Liver (tissue), 8 donors: ENCODE measurements at regions not wholly inside any gene's neighbourhood (a gene's known extent, or its start where the extent isn't known, plus 50 kb on each side); places are given as distances from the start of the nearest gene placed in this dataset.

ENCODE experiments used
- DNase-seq: peaks from one replicate; pipeline ENCODE4 v3.0.0-alpha.2; 2017; ENCODE audit warnings: low spot score
- H3K27ac ChIP-seq, 2 donors: one replicate each; pipeline ENCODE4 v1.7.0; 2013; ENCODE audit warnings: inconsistent platforms in 2 of 2, low read length in 2 of 2, control low read depth in 1 of 2, low read depth in 1 of 2, mild to moderate bottlenecking in 1 of 2
- H3K27me3 ChIP-seq, 4 donors: one replicate each; pipeline versions ENCODE4 v1.6.1 to v1.7.0; 2013; ENCODE audit warnings: low read length in 3 of 4, inconsistent platforms in 1 of 4, mild to moderate bottlenecking in 1 of 4, moderate library complexity in 1 of 4; ENCODE audit not compliant: control insufficient read depth in 4 of 4, insufficient read depth in 4 of 4
- H3K36me3 ChIP-seq, 4 donors: one replicate each; pipeline versions ENCODE4 v1.6.1 to v1.7.0; 2013; ENCODE audit warnings: low read length in 3 of 4, mild to moderate bottlenecking in 3 of 4, low read depth in 1 of 4, moderate library complexity in 1 of 4; ENCODE audit not compliant: control insufficient read depth in 4 of 4, insufficient read depth in 3 of 4
- H3K4me1 ChIP-seq, 4 donors: one replicate each; pipeline versions ENCODE4 v1.6.1 to v1.7.0; 2013; ENCODE audit warnings: low read length in 3 of 4, mild to moderate bottlenecking in 3 of 4, moderate library complexity in 1 of 4; ENCODE audit not compliant: control insufficient read depth in 4 of 4, insufficient read depth in 4 of 4
- H3K4me3 ChIP-seq, 3 donors: one replicate each; pipeline versions ENCODE4 v1.6.1 to v1.7.0; 2013; ENCODE audit warnings: low read length in 3 of 3, control low read depth in 1 of 3, low read depth in 1 of 3, mild to moderate bottlenecking in 1 of 3
- H3K9ac ChIP-seq, 2 donors: one replicate each; pipeline ENCODE4 v1.7.0; 2013; ENCODE audit warnings: low read length in 2 of 2, mild to moderate bottlenecking in 2 of 2, moderate library complexity in 2 of 2, control low read depth in 1 of 2, low read depth in 1 of 2
- H3K9me3 ChIP-seq, 4 donors: one replicate each; pipeline versions ENCODE4 v1.6.1 to v1.7.0; 2013; ENCODE audit warnings: low read length in 3 of 4; ENCODE audit not compliant: control insufficient read depth in 4 of 4
- EGR1 ChIP-seq, 2 donors: IDR thresholded peaks; 2 replicates each; pipeline ENCODE4 v1.6.1; 2016 to 2018; ENCODE audit warnings: antibody characterized with exemption in 2 of 2, low read depth in 2 of 2
- FOXA2 ChIP-seq: IDR thresholded peaks from 2 replicates; pipeline ENCODE4 v1.6.1; 2016; ENCODE audit warnings: antibody characterized with exemption
- GABPA ChIP-seq, 2 donors: IDR thresholded peaks in 1 of 2; conservative IDR thresholded peaks in 1 of 2; 2 replicates each; pipeline ENCODE4 v1.6.1; 2016; ENCODE audit warnings: antibody characterized with exemption in 2 of 2, mild to moderate bottlenecking in 1 of 2, moderate library complexity in 1 of 2
- HNF4A ChIP-seq, 2 donors: conservative IDR thresholded peaks; 2 replicates each; pipeline ENCODE4 v1.6.1; 2016; ENCODE audit warnings: antibody characterized with exemption in 2 of 2, mild to moderate bottlenecking in 2 of 2
- JUND ChIP-seq, 2 donors: IDR thresholded peaks; 2 replicates each; pipeline ENCODE4 v1.6.1; 2016; ENCODE audit warnings: antibody characterized with exemption in 2 of 2
- NR2F2 ChIP-seq: IDR thresholded peaks from 2 replicates; pipeline ENCODE4 v1.6.1; 2016; ENCODE audit warnings: antibody characterized with exemption
- RAD21 ChIP-seq, 2 donors: IDR thresholded peaks; 2 replicates each; pipeline ENCODE4 v1.6.1; 2016; ENCODE audit warnings: antibody characterized with exemption in 2 of 2, mild to moderate bottlenecking in 2 of 2
- SP1 ChIP-seq: IDR thresholded peaks from 2 replicates; pipeline ENCODE4 v1.6.1; 2018; ENCODE audit warnings: antibody characterized with exemption, mild to moderate bottlenecking
- TAF1 ChIP-seq: conservative IDR thresholded peaks from 2 replicates; pipeline ENCODE4 v1.6.1; 2016; ENCODE audit warnings: antibody characterized with exemption, mild to moderate bottlenecking
- YY1 ChIP-seq: IDR thresholded peaks from 2 replicates; pipeline ENCODE4 v1.6.1; 2016; ENCODE audit warnings: antibody characterized with exemption, mild to moderate bottlenecking
- WGBS: extraction: QIAGEN DNeasy Blood & Tissue Kit; methylation state at CpG from one replicate; pipeline ENCODE4 v1.1.7; 2013; 5-methylcytosine and 5-hydroxymethylcytosine counted together
- TF ChIP-seq, protein P1 (sequence below): IDR thresholded peaks from 2 replicates; pipeline ENCODE4 v1.6.1; 2016; ENCODE audit warnings: antibody characterized with exemption
- TF ChIP-seq, protein P2 (sequence below): IDR thresholded peaks from 2 replicates; pipeline ENCODE4 v1.6.1; 2016; ENCODE audit warnings: antibody characterized with exemption, mild to moderate bottlenecking
- TF ChIP-seq, protein P3 (sequence below): fragments of 150-350 bp; IDR thresholded peaks from 2 replicates; pipeline ENCODE4 v1.5.1; 2017; ENCODE audit warnings: improper control_type of control experiment, low read depth, low read length; ENCODE audit not compliant: missing input control
- TF ChIP-seq, protein P4 (sequence below): IDR thresholded peaks from 2 replicates; pipeline ENCODE4 v1.6.1; 2016; ENCODE audit warnings: antibody characterized with exemption
- donor health status: healthy.
- donor health status: healthy.
- donor health status: healthy.
- donor health status: healthy.
- donor health status: healthy.

DNA sequence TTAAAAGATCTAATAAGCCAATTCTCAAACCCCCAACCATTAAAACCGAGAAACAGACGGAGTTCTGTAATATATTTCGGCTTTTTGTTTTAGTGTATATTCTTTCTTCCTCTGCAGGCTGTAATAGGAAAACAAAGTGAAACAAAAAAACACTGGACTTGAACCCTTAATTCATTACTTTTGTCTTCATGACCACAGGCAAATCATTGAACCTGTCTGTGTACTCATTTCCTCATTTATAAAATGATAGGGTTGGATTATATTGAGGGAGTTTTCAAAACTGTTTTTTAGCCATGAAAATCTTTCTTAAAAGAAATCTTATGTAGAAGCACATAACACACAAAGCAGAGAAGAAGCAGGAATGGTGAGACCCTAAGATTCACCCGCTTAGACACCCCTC is 278.8 kb downstream of the CD83 start:
- no peak overlapping the region for H3K4me3 ChIP-seq
- H3K27me3 ChIP-seq, result no peaks in the 10 kb centered on the region
- whole genome bisulfite sequencing, result 93% methylated on average over 4 of the region's 4 CpGs
- H3K9ac ChIP-seq, result no peak overlapping the region
- no peaks in the 10 kb centered on the region for H3K9me3 ChIP-seq
- no peak for TF ChIP-seq YY1
- TF ChIP-seq EGR1 (IDR thresholded peaks at IDR 0.05; ENCODE audit: low read depth in 2 of 2), result no peak
- TF ChIP-seq, protein P1, sequence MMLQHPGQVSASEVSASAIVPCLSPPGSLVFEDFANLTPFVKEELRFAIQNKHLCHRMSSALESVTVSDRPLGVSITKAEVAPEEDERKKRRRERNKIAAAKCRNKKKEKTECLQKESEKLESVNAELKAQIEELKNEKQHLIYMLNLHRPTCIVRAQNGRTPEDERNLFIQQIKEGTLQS, result no peak
- TF ChIP-seq RAD21 (IDR thresholded peaks at IDR 0.05), result no peak
- TF ChIP-seq SP1, result no peak
- no peak overlapping the region for H3K27ac ChIP-seq
- H3K4me1 ChIP-seq, result peaks cover 0 to 6% (median 2%) of the 10 kb centered on the region in 4 donors
- DNase-seq, result no peak
- no peaks in the 10 kb centered on the region for H3K36me3 ChIP-seq

DNA sequence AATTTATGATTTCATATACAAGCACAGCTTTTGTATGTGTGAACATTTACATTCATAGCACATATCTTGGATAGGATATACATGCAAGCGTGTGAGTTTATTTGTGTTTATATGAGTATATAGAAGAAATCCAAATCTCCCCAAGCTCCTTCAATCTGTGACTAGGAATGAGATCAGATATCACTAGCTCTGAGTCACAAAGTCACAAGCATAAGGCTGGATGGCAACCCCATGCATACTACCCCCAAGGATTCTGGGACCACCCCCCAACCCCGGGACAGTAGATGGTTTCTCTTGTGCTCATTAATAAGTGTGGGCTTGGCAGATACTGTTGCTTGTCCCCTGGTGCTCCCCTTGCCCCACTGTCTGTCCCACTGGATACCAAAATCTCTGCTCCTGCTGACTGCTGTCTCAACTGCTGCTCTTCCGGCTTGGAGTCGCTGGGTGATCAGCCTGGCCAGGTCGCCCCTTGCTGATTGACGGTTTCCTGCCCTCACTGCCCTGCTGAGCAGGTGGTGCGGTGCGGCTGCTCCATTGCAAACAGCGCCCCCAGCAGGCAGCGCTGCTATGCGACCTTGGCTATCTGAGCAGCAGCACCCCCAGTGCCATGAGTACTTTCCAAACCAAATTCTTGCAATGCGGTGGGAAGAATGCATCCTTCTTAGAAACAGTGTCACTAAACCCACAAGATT is 279.4 kb downstream of the CD83 start:
- TF ChIP-seq TAF1 (no peak), RAD21 (IDR thresholded peaks at IDR 0.05) (peak in 1 of 2 donors; percentile 35), SP1 (no peak), FOXA2 (no peak)
- TF ChIP-seq, protein P2, sequence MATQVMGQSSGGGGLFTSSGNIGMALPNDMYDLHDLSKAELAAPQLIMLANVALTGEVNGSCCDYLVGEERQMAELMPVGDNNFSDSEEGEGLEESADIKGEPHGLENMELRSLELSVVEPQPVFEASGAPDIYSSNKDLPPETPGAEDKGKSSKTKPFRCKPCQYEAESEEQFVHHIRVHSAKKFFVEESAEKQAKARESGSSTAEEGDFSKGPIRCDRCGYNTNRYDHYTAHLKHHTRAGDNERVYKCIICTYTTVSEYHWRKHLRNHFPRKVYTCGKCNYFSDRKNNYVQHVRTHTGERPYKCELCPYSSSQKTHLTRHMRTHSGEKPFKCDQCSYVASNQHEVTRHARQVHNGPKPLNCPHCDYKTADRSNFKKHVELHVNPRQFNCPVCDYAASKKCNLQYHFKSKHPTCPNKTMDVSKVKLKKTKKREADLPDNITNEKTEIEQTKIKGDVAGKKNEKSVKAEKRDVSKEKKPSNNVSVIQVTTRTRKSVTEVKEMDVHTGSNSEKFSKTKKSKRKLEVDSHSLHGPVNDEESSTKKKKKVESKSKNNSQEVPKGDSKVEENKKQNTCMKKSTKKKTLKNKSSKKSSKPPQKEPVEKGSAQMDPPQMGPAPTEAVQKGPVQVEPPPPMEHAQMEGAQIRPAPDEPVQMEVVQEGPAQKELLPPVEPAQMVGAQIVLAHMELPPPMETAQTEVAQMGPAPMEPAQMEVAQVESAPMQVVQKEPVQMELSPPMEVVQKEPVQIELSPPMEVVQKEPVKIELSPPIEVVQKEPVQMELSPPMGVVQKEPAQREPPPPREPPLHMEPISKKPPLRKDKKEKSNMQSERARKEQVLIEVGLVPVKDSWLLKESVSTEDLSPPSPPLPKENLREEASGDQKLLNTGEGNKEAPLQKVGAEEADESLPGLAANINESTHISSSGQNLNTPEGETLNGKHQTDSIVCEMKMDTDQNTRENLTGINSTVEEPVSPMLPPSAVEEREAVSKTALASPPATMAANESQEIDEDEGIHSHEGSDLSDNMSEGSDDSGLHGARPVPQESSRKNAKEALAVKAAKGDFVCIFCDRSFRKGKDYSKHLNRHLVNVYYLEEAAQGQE, result no peak
- Histone ChIP-seq H3K9me3 (no peaks in the 10 kb centered on the region), H3K4me3 (no peak overlapping the region), H3K9ac (no peak overlapping the region), H3K36me3 (no peaks in the 10 kb centered on the region), H3K4me1 (peaks cover 0 to 6% (median 2%) of the 10 kb centered on the region in 4 donors), H3K27me3 (no peaks in the 10 kb centered on the region), H3K27ac (no peak overlapping the region)
- 38% methylated on average over 12 of the region's 12 CpGs for WGBS
- DNase-seq, result no peak

DNA sequence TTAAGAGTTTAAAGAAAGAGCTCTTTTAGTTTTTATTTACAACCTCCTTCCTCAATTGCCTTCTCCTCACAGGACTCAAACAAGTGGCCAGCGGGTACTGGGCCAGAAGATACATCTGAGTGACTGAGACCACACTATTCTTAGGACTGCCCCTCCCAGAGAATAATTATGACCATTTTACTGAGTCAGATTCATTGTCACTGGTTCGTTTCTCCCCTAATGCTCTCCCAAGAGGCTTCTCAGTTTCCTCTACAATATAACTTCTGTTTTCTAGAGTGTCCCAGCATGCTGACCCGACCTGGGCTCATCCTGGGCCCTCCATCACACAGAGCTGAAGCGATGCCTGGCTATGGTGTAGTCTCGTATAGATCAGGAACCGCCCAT is 279.9 kb downstream of the CD83 start:
- Histone ChIP-seq H3K36me3 (no peaks in the 10 kb centered on the region), H3K9ac (no peak overlapping the region), H3K4me3 (no peak overlapping the region), H3K27ac (no peak overlapping the region), H3K9me3 (no peaks in the 10 kb centered on the region), H3K27me3 (no peaks in the 10 kb centered on the region), H3K4me1 (peaks cover 0 to 6% (median 2%) of the 10 kb centered on the region in 4 donors)
- WGBS, result 87% methylated on average over 6 of the region's 6 CpGs
- DNase-seq, result no peak
- TF ChIP-seq, protein P2, result no peak
- TF ChIP-seq, protein P3, sequence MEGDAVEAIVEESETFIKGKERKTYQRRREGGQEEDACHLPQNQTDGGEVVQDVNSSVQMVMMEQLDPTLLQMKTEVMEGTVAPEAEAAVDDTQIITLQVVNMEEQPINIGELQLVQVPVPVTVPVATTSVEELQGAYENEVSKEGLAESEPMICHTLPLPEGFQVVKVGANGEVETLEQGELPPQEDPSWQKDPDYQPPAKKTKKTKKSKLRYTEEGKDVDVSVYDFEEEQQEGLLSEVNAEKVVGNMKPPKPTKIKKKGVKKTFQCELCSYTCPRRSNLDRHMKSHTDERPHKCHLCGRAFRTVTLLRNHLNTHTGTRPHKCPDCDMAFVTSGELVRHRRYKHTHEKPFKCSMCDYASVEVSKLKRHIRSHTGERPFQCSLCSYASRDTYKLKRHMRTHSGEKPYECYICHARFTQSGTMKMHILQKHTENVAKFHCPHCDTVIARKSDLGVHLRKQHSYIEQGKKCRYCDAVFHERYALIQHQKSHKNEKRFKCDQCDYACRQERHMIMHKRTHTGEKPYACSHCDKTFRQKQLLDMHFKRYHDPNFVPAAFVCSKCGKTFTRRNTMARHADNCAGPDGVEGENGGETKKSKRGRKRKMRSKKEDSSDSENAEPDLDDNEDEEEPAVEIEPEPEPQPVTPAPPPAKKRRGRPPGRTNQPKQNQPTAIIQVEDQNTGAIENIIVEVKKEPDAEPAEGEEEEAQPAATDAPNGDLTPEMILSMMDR, result no peak
- TF ChIP-seq NR2F2 (no peak), FOXA2 (no peak), GABPA (IDR thresholded peaks at IDR 0.05 in 1 of 2, conservative IDR thresholded peaks at IDR 0.05 in 1 of 2) (no peak), RAD21 (IDR thresholded peaks at IDR 0.05) (no peak), HNF4A (conservative IDR thresholded peaks at IDR 0.05) (no peak), SP1 (no peak), TAF1 (no peak), YY1 (no peak), EGR1 (IDR thresholded peaks at IDR 0.05; ENCODE audit: low read depth in 2 of 2) (no peak), JUND (IDR thresholded peaks at IDR 0.05) (no peak)
- TF ChIP-seq, protein P1, result no peak
- TF ChIP-seq, protein P4, sequence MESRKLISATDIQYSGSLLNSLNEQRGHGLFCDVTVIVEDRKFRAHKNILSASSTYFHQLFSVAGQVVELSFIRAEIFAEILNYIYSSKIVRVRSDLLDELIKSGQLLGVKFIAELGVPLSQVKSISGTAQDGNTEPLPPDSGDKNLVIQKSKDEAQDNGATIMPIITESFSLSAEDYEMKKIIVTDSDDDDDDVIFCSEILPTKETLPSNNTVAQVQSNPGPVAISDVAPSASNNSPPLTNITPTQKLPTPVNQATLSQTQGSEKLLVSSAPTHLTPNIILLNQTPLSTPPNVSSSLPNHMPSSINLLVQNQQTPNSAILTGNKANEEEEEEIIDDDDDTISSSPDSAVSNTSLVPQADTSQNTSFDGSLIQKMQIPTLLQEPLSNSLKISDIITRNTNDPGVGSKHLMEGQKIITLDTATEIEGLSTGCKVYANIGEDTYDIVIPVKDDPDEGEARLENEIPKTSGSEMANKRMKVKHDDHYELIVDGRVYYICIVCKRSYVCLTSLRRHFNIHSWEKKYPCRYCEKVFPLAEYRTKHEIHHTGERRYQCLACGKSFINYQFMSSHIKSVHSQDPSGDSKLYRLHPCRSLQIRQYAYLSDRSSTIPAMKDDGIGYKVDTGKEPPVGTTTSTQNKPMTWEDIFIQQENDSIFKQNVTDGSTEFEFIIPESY, result no peak
